ENCODE measurements at regions not wholly inside any gene's neighbourhood (a gene's known extent, or its start where the extent isn't known, plus 50 kb on each side); places are given as distances from the start of the nearest gene placed in this dataset.

DNA sequence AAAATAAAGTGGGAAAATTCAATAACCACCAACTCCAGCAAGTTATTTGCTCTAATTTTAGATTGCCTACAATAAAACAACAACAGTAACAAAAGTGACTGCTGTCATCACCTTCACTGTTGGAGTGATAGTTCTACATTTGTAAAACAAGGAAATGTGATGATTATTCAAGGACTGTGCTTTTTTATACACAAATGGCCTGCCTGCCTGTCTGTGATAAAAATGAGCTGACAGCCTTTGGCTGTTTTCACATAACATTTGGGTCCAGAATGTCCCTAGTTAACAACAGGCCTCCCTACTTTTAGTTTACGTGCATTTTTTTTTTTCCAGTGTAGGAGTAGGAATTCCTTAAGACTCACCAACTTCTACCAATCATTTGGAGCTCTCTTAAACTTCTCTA is 768.8 kb downstream of the PDCD6IP start:
- POLR2A ChIA-PET, result no interaction called here
- no peaks in the 10 kb centered on the region for H3K36me3 ChIP-seq (ENCODE audit: control insufficient read depth in 2 of 2, insufficient read depth in 2 of 2, low read length in 1 of 2)

More for the DNA sequence above, 768.8 kb downstream of the PDCD6IP start:
- ChIA-PET SMC1A (ENCODE audit: uncharacterized antibody, unreplicated experiment) (no interaction called here), CTCF (no interaction called here), RAD21 (ENCODE audit: unreplicated experiment) (no interaction called here)
- Histone ChIP-seq H3K4me3 (no peak overlapping the region), H3K27me3 (replicated peaks in 1 of 2; ENCODE audit: control insufficient read depth in 2 of 2, insufficient read depth in 2 of 2, low read length in 1 of 2) (no peaks in the 10 kb centered on the region), H3K9ac (ENCODE audit: control insufficient read depth, insufficient read depth, low read length) (no peak overlapping the region), H3K9me3 (replicated peaks; ENCODE audit: control insufficient read depth, insufficient read depth, low read length) (no peaks in the 10 kb centered on the region), H3K4me1 (ENCODE audit: control insufficient read depth, insufficient read depth, low read length) (no peaks in the 10 kb centered on the region), H3K27ac (ENCODE audit: control insufficient read depth, insufficient read depth) (no peak overlapping the region), H4K20me1 (ENCODE audit: control insufficient read depth, insufficient read depth) (no peaks in the 10 kb centered on the region), H3K79me2 (ENCODE audit: control insufficient read depth, insufficient read depth, low read length) (no peaks in the 10 kb centered on the region), H2AFZ (ENCODE audit: control insufficient read depth, low read depth, low read length) (no peak overlapping the region), H3K4me2 (ENCODE audit: control insufficient read depth, insufficient read depth) (no peak overlapping the region)
- 33% methylated on average over 1 of the region's 1 CpG for WGBS (ENCODE audit: insufficient coverage, insufficient replicate concordance, low lambda C conversion rate, missing lambda C conversion rate)
- BruUV-seq (replicated peaks), result no TSS peak
- DNase-seq (ENCODE audit: low read depth, low spot score), result no peak
- FAIRE-seq, result no peak
- in situ Hi-C loops (cut with MboI), result no loop called here
- no peak for ATAC-seq
- intact Hi-C loops (cut with micrococcal nuclease; ENCODE audit: unreplicated experiment), result no loop called here
- TF ChIP-seq, protein P1, sequence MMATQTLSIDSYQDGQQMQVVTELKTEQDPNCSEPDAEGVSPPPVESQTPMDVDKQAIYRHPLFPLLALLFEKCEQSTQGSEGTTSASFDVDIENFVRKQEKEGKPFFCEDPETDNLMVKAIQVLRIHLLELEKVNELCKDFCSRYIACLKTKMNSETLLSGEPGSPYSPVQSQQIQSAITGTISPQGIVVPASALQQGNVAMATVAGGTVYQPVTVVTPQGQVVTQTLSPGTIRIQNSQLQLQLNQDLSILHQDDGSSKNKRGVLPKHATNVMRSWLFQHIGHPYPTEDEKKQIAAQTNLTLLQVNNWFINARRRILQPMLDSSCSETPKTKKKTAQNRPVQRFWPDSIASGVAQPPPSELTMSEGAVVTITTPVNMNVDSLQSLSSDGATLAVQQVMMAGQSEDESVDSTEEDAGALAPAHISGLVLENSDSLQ (IDR thresholded peaks at IDR 0.05), result no peak
- TF ChIP-seq STAT1 (conservative IDR thresholded peaks at IDR 0.05) (no peak), SIN3A (IDR thresholded peaks at IDR 0.05; ENCODE audit: low read depth, low read length) (no peak), FOS (IDR thresholded peaks at IDR 0.05; ENCODE audit: borderline replicate concordance, extremely low read depth, insufficient read length) (no peak), GABPA (IDR thresholded peaks at IDR 0.05; ENCODE audit: low read depth) (no peak), TCF12 (IDR thresholded peaks at IDR 0.05; ENCODE audit: low read depth, low read length) (no peak), GATAD2B (conservative IDR thresholded peaks at IDR 0.05; ENCODE audit: low read depth) (no peak), CREB1 (IDR thresholded peaks at IDR 0.05; ENCODE audit: low read depth) (no peak), ZNF274 (IDR thresholded peaks at IDR 0.05; ENCODE audit: insufficient read depth, insufficient read length) (no peak), ZZZ3 (IDR thresholded peaks at IDR 0.05; ENCODE audit: control insufficient read depth, insufficient read length, low read depth) (no peak), MTA3 (IDR thresholded peaks at IDR 0.05; ENCODE audit: borderline replicate concordance, low read length) (no peak), BCL11A (IDR thresholded peaks at IDR 0.05; ENCODE audit: low read depth, low read length) (no peak)
- TF ChIP-seq, protein P2, sequence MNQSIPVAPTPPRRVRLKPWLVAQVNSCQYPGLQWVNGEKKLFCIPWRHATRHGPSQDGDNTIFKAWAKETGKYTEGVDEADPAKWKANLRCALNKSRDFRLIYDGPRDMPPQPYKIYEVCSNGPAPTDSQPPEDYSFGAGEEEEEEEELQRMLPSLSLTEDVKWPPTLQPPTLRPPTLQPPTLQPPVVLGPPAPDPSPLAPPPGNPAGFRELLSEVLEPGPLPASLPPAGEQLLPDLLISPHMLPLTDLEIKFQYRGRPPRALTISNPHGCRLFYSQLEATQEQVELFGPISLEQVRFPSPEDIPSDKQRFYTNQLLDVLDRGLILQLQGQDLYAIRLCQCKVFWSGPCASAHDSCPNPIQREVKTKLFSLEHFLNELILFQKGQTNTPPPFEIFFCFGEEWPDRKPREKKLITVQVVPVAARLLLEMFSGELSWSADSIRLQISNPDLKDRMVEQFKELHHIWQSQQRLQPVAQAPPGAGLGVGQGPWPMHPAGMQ (IDR thresholded peaks at IDR 0.05; ENCODE audit: borderline replicate concordance), result no peak
- TF ChIP-seq, protein P3, sequence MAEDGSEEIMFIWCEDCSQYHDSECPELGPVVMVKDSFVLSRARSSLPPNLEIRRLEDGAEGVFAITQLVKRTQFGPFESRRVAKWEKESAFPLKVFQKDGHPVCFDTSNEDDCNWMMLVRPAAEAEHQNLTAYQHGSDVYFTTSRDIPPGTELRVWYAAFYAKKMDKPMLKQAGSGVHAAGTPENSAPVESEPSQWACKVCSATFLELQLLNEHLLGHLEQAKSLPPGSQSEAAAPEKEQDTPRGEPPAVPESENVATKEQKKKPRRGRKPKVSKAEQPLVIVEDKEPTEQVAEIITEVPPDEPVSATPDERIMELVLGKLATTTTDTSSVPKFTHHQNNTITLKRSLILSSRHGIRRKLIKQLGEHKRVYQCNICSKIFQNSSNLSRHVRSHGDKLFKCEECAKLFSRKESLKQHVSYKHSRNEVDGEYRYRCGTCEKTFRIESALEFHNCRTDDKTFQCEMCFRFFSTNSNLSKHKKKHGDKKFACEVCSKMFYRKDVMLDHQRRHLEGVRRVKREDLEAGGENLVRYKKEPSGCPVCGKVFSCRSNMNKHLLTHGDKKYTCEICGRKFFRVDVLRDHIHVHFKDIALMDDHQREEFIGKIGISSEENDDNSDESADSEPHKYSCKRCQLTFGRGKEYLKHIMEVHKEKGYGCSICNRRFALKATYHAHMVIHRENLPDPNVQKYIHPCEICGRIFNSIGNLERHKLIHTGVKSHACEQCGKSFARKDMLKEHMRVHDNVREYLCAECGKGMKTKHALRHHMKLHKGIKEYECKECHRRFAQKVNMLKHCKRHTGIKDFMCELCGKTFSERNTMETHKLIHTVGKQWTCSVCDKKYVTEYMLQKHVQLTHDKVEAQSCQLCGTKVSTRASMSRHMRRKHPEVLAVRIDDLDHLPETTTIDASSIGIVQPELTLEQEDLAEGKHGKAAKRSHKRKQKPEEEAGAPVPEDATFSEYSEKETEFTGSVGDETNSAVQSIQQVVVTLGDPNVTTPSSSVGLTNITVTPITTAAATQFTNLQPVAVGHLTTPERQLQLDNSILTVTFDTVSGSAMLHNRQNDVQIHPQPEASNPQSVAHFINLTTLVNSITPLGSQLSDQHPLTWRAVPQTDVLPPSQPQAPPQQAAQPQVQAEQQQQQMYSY (CRISPR knock-in tag; IDR thresholded peaks at IDR 0.05), result no peak
